PC-3 (cell line): ENCODE measurements at regions not wholly inside any gene's neighbourhood (a gene's known extent, or its start where the extent isn't known, plus 50 kb on each side); places are given as distances from the start of the nearest gene placed in this dataset.

Experiments used
- CTCF ChIP-seq: fragments of 300-600 bp; sonication (generic); conservative IDR thresholded peaks from 2 replicates; pipeline ENCODE4 v1.5.1; 2017; ENCODE audit warnings: antibody characterized with exemption, low read depth, mild to moderate bottlenecking, low read length
- EZH2 ChIP-seq: fragments of 300-600 bp; sonication (generic); IDR thresholded peaks from one replicate; pipeline ENCODE4 v1.6.1; 2017; ENCODE audit warnings: antibody characterized with exemption, mild to moderate bottlenecking, low read length; ENCODE audit not compliant: unreplicated experiment
- EZH2phosphoT487 ChIP-seq: fragments of 300-600 bp; sonication (generic); IDR thresholded peaks from 2 replicates; pipeline ENCODE4 v1.6.1; 2018; ENCODE audit warnings: mild to moderate bottlenecking, antibody characterized with exemption, low read length, borderline replicate concordance

- TF ChIP-seq CTCF (no peak), EZH2phosphoT487 (no peak), EZH2 (no peak)
Observed at GRCh38 chr5:66362687-66363086, 218.6 kb downstream of the SREK1 start.
